Spleen (tissue), 11 donors: ENCODE measurements at regions not wholly inside any gene's neighbourhood (a gene's known extent, or its start where the extent isn't known, plus 50 kb on each side); places are given as distances from the start of the nearest gene placed in this dataset.

Source experiments
- DNase-seq: peaks from one replicate; pipeline ENCODE4 v3.0.0-alpha.2; 2020
- H3K27ac ChIP-seq, 8 donors: fragments of 200-600 bp; sonication (generic) in 7 of 8; 1 replicate in 4 of 8; 2 replicates in 4 of 8; pipeline versions ENCODE4 v1.5.0 to v1.8.0; 2016 to 2021; ENCODE audit warnings: inconsistent platforms in 4 of 8, mild to moderate bottlenecking in 4 of 8, moderate library complexity in 1 of 8
- H3K27me3 ChIP-seq, 7 donors: fragments of 200-600 bp; sonication (generic) in 6 of 7; replicated peaks in 1 of 7; 1 replicate in 4 of 7; 2 replicates in 3 of 7; pipeline versions ENCODE4 v1.5.0 to v1.8.0; 2016 to 2021; ENCODE audit warnings: inconsistent platforms in 3 of 7, mild to moderate bottlenecking in 1 of 7
- H3K36me3 ChIP-seq, 6 donors: fragments of 200-600 bp; sonication (generic) in 5 of 6; 1 replicate in 4 of 6; 2 replicates in 2 of 6; pipeline versions ENCODE4 v1.5.0 to v1.8.0; 2016 to 2021; ENCODE audit warnings: inconsistent platforms in 2 of 6
- H3K4me1 ChIP-seq, 6 donors: fragments of 200-600 bp; sonication (generic) in 5 of 6; 1 replicate in 3 of 6; 2 replicates in 3 of 6; pipeline versions ENCODE4 v1.5.0 to v1.8.0; 2016 to 2021; ENCODE audit warnings: inconsistent platforms in 3 of 6
- H3K4me3 ChIP-seq, 8 donors: fragments of 200-600 bp; sonication (generic) in 7 of 8; 1 replicate in 4 of 8; 2 replicates in 4 of 8; pipeline versions ENCODE4 v1.5.0 to v1.8.0; 2016 to 2021; ENCODE audit warnings: inconsistent platforms in 4 of 8, mild to moderate bottlenecking in 4 of 8, moderate library complexity in 2 of 8
- H3K9me3 ChIP-seq, 8 donors: fragments of 200-600 bp; sonication (generic) in 7 of 8; 1 replicate in 4 of 8; 2 replicates in 4 of 8; pipeline versions ENCODE4 v1.5.0 to v1.8.0; 2016 to 2021; ENCODE audit warnings: inconsistent platforms in 4 of 8
- CTCF ChIP-seq, 11 experiments: fragments of 200-600 bp in 7 of 11; fragments of 450-650 bp in 4 of 11; sonication (generic) in 4 of 11; IDR thresholded peaks in 8 of 11; conservative IDR thresholded peaks in 3 of 11; 1 replicate in 7 of 11; 2 replicates in 4 of 11; pipeline versions ENCODE4 v1.4.0 to v1.8.0; 2016 to 2021; ENCODE audit warnings: antibody characterized with exemption in 11 of 11, inconsistent platforms in 4 of 11, mild to moderate bottlenecking in 1 of 11
- POLR2A ChIP-seq, 3 donors: fragments of 450-650 bp; IDR thresholded peaks; one replicate each; pipeline ENCODE4 v1.5.1; 2017; ENCODE audit warnings: antibody characterized with exemption in 3 of 3, mild to moderate bottlenecking in 1 of 3
- POLR2AphosphoS5 ChIP-seq, 3 donors: sonication (generic); formaldehyde crosslinking; IDR thresholded peaks; one replicate each; pipeline ENCODE4 v1.5.1; 2017; ENCODE audit warnings: antibody characterized with exemption in 3 of 3
- WGBS, 5 donors: extraction: QIAGEN DNeasy Blood & Tissue Kit in 3 of 5; methylation state at CpG; one replicate each; pipeline versions ENCODE4 v1.1.5 to v1.1.7; 2013 to 2018; 5-methylcytosine and 5-hydroxymethylcytosine counted together
- intact Hi-C: fragments of 100-400 bp; cut with DNase I; formaldehyde crosslinking; loops from one replicate; pipeline ENCODE4 v1.15.0; 2023; ENCODE audit warnings: low total_unique reads
- donor health status: healthy with polysubstance abuse.
- donor health status: DM: no; HTN: no; CAD: no; lungs with moderate emphysema.
- donor health status: DM: no; HTN: no; CAD: no.
- donor health status: Bipolar disorder and iron deficiency.
- donor health status: healthy.
- donor health status: DM: no; HTN: no; CAD: no.
- donor health status: DM: yes; HTN: yes; CAD: no.

GRCh38 chr2:123200035-123200434 is 825.1 kb upstream of the CNTNAP5 start:
- no peak for DNase-seq
- no peaks in the 10 kb centered on the region for H3K4me1 ChIP-seq
- no peaks in the 10 kb centered on the region for H3K27me3 ChIP-seq
- no peak overlapping the region for H3K27ac ChIP-seq
- no peak overlapping the region for H3K4me3 ChIP-seq
- H3K36me3 ChIP-seq: no peaks in the 10 kb centered on the region
- no peak for TF ChIP-seq POLR2AphosphoS5 (IDR thresholded peaks at IDR 0.05)
- TF ChIP-seq POLR2A (IDR thresholded peaks at IDR 0.05): no peak
- TF ChIP-seq CTCF (IDR thresholded peaks at IDR 0.05 in 8 of 11, conservative IDR thresholded peaks at IDR 0.05 in 3 of 11): no peak
- H3K9me3 ChIP-seq: peaks cover 0 to 34% (median 16%) of the 10 kb centered on the region in 8 donors
- intact Hi-C loops: no loop called here
- 70 to 81% (median 74%) methylated on average over 2 of the region's 2 CpGs for WGBS, 5 donors

- H3K4me3 ChIP-seq: no peak overlapping the region
- H3K27me3 ChIP-seq: no peaks in the 10 kb centered on the region
- TF ChIP-seq POLR2A (IDR thresholded peaks at IDR 0.05): no peak
- TF ChIP-seq POLR2AphosphoS5 (IDR thresholded peaks at IDR 0.05): no peak
- no peak for TF ChIP-seq CTCF (IDR thresholded peaks at IDR 0.05 in 8 of 11, conservative IDR thresholded peaks at IDR 0.05 in 3 of 11)
- WGBS, 5 donors: 78 to 81% (median 80%) methylated on average over 2 of the region's 2 CpGs
- no peaks in the 10 kb centered on the region for H3K4me1 ChIP-seq
- no peaks in the 10 kb centered on the region for H3K36me3 ChIP-seq
- no peak overlapping the region for H3K27ac ChIP-seq
- H3K9me3 ChIP-seq: peaks cover 0 to 18% (median 11%) of the 10 kb centered on the region in 8 donors
- intact Hi-C loops: no loop called here
- DNase-seq: no peak
These were observed 817.8 kb upstream of the CNTNAP5 start for GRCh38 chr2:123207245-123207644.

GRCh38 chr2:123209202-123209601 is 815.9 kb upstream of the CNTNAP5 start:
- TF ChIP-seq POLR2AphosphoS5 (IDR thresholded peaks at IDR 0.05) (no peak), POLR2A (IDR thresholded peaks at IDR 0.05) (no peak), CTCF (IDR thresholded peaks at IDR 0.05 in 8 of 11, conservative IDR thresholded peaks at IDR 0.05 in 3 of 11) (no peak)
- no peaks in the 10 kb centered on the region for H3K36me3 ChIP-seq
- no peak overlapping the region for H3K27ac ChIP-seq
- no peaks in the 10 kb centered on the region for H3K4me1 ChIP-seq
- intact Hi-C loops: no loop called here
- no peak overlapping the region for H3K4me3 ChIP-seq
- WGBS, 5 donors: 78 to 93% (median 83%) methylated on average over 2 of the region's 2 CpGs
- no peak for DNase-seq
- H3K9me3 ChIP-seq: peaks cover 0 to 12% (median 3%) of the 10 kb centered on the region in 8 donors
- H3K27me3 ChIP-seq: no peaks in the 10 kb centered on the region

- H3K27ac ChIP-seq: no peak overlapping the region
- no peaks in the 10 kb centered on the region for H3K36me3 ChIP-seq
- no peak for TF ChIP-seq POLR2A (IDR thresholded peaks at IDR 0.05)
- no peak for TF ChIP-seq POLR2AphosphoS5 (IDR thresholded peaks at IDR 0.05)
- TF ChIP-seq CTCF (IDR thresholded peaks at IDR 0.05 in 8 of 11, conservative IDR thresholded peaks at IDR 0.05 in 3 of 11): no peak
- DNase-seq: no peak
- H3K4me1 ChIP-seq: no peaks in the 10 kb centered on the region
- no peak overlapping the region for H3K4me3 ChIP-seq
- intact Hi-C loops: no loop called here
- H3K9me3 ChIP-seq: peaks cover 0 to 4% (median 0%) of the 10 kb centered on the region in 8 donors
- H3K27me3 ChIP-seq: no peaks in the 10 kb centered on the region
These were observed 813.9 kb upstream of the CNTNAP5 start for GRCh38 chr2:123211181-123211580.
